GM18511 (cell line): ENCODE measurements at regions not wholly inside any gene's neighbourhood (a gene's known extent, or its start where the extent isn't known, plus 50 kb on each side); places are given as distances from the start of the nearest gene placed in this dataset.
"Not testable (repeated sequence)": the region's sequence is repeated elsewhere in the genome, so short reads cannot be mapped to it uniquely, and the experiment has no call there.

Experiments used
- ATAC-seq: cut with Tn5 transposase; IDR thresholded peaks from one replicate; pipeline ENCODE4 v1.9.1; 2021; ENCODE audit warnings: mild to moderate bottlenecking, moderate library complexity; ENCODE audit not compliant: unreplicated experiment

DNA sequence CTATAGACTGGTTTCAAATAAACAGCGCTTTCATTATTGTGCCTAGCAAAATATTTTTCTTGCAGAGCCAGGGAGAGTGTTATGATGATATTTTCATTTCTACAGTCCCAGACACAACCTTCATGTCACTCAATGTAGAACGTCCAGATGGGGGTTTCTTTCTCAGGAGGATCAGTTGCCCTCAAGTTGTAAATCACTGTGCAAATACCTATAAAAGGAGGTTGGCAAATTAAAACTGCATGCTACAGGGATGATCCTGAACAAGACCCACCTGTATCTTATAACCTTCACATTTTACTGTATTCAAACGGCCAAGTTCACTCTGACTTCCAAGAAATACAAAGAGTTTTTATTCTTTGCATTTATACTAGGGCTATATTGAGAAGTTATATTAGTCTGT is 486.0 kb downstream of the EDEM1 start:
- no peak for ATAC-seq

DNA sequence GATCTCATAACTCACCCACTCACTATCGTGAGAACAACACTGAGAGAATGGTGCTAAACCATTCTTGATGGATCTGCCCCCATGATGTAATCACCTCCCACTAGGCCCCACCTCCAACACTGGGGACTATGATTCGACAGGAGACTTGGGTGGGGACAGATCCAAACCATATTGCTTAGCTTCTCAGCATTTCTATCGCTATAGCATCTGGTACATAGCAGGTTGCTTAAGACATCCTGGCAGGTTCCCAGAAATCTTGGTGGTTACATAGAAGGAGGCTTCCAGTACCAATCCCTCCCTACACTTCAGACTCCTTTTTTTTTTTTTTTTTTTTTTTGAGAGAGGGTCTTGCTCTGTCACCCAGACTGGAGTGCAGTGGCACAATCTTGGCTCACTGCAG is 487.8 kb downstream of the EDEM1 start:
- ATAC-seq = no peak

DNA sequence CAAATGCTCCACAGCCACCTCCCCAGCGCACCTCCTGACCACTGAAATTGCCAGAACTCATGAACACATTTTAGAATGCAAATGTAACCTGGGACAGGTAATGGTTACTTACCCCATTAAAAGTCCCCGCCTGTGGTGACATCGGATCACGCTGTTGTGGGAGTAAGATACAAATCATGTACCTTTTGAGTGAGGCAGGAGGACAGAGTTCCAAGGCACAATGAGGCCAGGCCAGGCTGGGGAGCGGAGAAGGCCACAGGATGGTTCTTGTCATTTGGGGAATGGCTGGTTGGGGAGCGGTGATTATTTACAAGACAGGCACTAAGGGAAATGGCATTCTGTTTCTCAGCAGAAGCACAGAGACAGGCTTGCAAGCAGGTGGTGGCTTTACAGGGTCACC is 490.0 kb downstream of the EDEM1 start:
- no peak for ATAC-seq

DNA sequence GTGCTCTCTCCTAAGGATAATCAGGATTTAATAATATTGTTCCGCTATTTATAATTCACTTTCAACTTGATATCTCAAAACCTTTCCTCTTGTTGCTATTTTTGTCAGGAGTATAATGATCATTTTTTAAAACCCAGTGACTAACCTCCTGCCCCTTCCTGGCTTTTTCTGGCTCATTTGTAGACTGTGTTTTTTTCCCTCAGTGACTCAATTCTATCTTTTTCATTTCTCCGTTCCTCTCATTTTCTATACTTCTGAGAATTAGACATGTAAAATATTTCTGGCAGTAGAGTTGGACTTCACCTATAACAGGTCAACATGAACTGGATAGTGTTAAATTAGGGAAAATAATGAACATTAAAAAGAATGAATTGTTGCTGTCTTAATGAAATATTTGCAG is 490.7 kb downstream of the EDEM1 start:
- no peak for ATAC-seq

DNA sequence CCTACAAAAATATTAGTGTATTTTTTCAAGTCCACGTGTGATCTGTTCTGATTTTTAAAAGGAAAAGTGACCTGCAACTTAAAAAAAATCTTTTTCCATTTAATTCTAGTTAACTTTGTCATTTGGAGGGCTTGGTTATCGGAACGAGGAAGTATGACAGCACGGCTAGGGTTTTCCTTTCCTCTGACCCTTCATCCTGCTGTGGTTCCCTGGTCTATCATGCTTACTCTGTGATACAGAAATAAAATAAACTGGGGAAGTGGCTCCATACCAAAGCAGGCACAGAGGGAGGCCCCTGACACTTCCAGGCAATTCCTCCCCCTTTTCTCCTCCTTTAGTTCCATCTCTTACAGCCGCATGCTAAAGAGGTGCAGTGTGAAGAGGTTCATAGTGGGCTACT is 491.3 kb downstream of the EDEM1 start:
- no peak for ATAC-seq

DNA sequence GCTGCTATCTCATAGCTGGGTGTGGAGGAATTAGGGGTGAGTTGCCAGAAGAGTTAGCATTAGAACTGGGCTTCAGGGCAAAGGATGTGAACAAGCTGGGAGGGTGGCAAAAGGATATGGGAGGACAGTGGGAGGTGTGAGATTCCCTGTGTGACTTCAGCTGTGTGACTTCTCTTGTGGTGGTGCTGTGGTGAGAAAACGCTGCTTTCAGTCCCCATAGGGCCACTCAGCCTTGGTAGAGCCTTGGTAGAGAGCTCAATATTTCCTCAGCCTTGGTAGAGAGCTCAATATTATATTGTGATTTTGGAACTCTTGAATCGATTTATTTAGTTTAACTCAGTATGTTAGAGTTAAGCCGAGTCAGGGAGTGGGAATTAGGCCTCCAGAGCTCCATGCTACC is 499.7 kb downstream of the EDEM1 start:
- no peak for ATAC-seq

DNA sequence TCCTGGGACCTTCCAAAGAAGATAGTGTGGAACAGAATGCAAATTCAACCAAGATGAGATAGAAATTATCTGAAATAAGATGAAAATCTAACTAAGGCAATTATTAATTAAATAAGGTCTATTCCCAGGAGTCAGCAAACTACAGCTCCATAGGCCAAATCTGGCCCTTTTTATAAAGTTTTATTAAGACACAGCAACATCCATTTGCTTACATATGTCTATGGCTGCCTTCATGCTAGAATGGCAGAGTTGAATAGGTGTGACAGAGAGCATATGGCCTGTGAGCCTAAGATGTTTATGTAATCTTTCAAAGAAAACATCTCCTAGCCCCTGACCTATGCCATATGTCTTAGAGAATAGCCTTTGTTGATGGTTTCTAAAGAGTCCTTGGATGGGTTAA is 503.0 kb downstream of the EDEM1 start:
- ATAC-seq = no peak

DNA sequence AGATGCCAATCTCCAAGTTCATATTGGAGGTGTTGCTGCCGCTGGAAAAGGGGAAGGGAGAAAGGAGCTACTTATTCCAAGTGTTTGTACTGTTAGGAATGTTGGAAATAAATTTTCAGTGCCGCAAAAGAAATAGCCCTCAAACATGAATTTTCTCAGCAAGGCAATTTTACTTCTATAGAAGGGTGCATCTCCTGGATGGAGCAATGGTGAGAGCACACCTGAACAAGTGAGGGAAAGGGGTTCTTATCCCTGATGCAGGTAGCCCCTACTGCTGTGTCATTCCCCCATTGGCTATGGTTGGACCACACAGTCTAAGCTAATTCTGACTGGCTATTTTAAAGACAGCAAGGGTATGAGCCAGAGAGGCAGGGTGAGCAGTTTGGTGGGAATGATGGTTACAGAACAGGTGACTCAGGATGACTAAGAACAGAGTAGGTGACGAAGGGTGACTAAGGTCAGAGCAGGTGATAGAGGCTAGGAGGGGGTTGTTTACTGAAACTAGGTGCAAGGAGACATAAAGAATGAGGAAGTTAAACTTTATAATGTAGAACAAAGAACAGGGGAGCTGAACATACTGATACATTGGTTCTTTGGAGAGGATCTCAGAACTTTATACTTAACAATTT is 503.5 kb downstream of the EDEM1 start:
- no peak for ATAC-seq

DNA sequence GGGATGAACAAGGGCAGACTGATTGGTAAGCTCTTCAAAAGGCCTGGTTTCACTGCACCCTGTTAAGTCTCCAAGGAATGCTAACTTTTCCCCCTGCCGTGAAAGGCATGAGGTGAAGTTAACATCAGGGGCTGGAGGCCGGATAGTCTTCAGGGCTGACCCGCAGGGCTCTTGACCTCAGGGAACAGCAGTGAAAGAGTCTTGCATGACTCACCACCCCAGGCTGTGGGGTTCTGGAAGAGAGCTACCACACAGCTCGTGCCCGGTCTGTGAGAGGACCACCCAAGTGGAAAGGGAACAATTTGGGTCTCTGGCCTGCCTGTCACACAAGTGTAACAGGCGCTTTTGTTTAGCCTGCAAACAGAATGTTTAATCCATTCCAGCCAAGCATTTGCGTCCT is 504.9 kb downstream of the EDEM1 start:
- ATAC-seq = no peak

DNA sequence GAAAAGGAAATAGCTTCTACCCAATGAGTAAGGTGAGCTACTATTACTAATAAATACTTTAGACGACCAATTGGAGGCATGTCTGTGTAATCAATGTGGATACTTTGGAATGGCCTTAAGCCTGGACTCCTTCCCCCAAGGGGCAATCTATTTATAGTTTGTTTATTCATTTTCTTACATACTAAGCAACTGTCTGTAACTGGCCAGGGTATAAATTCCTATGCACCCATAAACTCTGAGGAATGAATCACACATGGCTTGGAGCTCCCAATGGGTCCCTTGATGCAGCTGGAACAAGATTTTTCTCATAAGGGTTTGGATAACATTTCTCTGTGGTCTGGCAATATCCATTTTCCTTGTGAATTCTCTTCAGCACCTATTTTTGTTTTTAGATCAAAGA is 506.8 kb downstream of the EDEM1 start:
- no peak for ATAC-seq

DNA sequence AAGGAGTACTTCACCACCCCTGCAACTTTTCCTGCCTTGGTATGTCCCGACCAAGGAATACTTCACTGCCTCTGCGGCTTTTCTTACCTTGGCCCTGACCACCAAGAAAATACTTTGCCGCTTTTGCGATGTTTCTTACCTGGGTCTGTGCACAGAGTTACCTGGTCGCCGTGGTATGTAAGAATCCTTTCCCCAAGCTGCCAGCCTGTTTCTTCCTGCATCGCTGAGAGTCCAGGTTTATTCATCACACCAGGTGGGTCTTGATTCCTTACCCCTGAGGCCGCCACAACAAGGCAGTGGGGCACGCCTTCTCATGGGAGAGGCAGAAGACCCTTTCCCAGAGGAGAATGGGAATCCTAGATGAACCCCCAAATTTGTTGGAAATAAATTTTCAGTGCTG is 511.3 kb downstream of the EDEM1 start:
- ATAC-seq = no peak

DNA sequence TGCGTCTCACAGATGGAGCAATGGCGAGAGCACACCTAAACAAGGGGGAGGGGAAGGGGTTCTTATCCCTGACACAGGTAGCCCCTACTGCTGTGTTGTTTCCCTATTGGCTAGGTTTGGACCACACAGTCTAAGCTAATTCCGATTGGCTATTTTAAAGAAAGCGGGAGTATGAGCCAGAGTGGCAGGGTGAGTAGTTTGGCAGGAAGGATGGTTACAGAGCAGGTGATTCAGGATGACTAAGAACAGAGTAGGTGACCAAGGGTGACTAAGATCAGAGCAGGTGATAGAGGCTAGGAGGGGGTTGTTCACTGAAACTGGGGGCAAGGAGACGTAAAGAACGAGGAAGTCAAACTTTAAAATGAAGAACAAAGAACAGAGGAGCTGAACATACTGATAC is 511.8 kb downstream of the EDEM1 start:
- ATAC-seq = no peak

DNA sequence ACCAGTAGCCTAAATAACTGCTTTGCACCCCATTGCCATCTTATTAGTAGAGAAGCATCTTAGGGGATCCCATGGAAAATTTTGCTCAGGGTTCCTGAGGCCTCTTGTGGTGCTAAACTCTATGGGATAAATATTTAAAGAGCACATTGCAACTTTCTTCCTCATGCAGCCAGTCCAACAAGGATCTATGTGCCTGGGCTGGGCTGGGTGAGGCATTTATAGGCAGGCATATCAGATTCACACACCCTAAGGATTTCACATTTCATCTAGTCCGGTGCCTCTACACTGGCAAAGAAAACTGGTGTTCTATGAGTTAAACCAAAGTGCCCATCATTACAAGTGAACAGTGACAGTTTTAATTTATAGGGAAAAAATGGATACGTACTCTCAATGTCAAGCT is 512.3 kb downstream of the EDEM1 start:
- ATAC-seq = no peak

DNA sequence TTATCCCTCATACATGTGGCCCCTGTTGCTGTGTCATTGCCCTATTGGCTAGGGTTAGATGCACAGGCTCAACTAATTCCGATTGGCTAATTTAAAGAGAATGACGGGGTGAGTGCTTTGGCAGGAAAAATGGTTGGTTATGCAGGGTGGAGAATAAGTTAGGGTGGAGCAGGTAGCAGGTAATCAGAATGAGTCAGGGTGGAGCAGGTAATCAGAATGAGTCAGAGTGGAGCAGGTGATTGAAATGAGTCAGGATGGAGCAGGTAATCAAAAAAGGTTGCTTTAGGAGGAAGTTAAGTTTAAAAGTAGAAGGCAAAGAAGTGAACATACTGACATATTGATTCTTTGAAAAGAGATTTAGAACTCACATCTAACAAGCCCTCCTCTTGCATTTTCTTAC is 513.5 kb downstream of the EDEM1 start:
- not testable (repeated sequence) for ATAC-seq

DNA sequence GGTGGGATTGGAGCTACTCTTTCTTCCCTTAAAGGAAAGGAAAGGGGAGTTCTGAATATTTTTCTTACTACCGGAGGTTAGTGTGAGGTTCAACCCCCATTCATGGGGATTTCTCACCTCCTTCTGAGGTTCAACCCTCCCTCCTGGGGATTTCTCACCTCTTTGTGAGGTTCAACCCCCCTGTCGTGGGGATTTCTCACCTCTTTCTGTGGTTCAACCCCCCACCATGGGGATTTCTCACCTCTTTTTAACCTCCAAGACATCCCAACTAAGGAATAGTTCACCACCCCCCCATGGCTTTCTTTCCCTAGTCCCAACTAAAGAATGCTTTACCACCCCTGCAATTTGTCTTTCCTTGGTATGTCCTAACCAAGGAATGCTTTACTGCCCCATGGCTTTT is 520.3 kb downstream of the EDEM1 start:
- ATAC-seq = no peak

DNA sequence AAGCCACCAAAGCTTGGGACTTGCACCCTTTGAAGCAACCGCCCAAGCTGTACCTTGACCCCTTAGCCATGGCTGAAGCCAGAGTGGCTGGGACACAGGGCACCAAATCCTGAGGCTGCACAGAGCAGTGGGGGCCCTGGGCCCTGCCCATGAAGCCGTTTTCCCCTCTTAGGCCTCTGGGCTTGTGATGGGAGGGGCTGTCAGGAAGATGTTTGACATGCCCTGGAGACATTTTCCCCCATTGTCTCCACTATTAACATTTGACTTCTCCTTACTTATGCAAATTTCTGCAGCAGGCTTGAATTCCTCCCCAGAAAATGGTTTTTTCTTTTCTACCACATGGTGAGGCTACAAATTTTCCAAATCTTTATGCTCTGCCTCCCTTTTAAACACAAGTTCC is 522.2 kb downstream of the EDEM1 start:
- no peak for ATAC-seq

DNA sequence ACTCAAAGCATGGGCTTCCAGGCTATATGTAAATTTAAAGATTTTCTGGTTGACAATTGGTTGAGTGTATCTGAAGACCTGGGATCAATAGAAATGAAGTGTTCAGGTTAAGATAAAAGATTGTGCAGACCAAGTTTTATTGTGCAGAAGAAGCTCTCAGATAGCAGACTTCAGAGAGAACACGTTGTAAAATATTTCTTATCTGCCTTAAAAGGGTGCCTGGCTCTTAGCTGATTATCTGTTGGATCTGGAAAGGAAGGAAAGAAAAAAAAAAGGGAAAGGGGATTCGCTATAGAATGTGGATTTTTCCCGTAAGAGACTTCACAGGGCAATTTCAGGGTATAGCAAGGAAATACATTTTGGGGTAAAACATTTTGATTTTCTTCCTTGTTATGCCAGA is 523.2 kb downstream of the EDEM1 start:
- no peak for ATAC-seq

DNA sequence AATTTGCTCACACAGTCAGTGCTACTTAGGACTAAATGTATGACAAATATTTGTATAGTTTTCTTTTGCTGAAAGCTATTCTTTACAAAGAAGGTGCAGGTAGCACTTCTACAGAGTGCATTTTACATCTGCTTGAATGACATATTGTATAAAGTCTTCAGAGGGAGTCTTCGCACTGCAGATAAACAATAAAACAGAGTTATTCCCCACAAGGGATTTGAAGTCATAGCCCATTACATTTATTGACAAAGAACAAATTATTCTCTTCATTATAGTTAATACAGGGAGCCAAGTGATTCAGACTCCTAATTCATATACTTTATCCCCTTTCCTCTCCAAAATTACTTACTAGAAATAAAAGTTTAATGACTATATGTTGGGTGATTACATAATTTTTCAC is 529.7 kb downstream of the EDEM1 start:
- no peak for ATAC-seq

DNA sequence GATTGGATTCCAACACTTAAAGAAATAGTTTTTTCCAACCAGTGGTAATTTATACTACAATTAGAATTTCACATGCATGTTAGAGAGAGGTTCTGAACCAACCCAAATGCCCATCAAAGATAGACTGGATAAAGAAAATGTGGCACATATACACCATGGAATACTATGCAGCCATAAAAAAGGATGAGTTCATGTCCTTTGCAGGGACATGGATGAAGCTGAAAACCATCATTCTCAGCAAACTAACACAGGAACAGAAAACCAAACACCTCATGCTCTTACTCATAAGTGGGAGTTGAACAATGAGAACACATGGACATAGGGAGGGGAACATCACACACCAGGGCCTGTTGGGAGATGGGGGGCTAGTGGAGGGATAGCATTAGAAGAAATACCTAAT is 532.2 kb downstream of the EDEM1 start:
- not testable (repeated sequence) for ATAC-seq

DNA sequence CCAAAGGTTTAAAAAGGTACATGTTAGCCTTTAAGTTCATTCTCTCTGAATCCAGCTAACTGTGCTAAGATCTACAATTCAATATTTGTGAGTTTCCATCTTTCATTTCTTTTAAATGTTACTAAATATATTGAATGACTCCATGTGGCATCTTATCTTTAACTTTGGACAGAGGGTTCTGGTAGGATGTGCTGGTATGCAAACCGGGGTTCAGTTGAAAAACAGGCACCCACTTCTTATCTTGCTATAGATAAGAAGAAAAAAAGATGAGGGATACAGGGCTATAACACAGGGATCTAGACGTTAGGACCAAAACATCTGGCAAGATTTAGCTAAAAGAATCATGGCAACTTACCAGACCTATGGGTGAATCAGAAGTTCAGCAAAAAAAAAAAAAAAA is 538.3 kb downstream of the EDEM1 start:
- no peak for ATAC-seq

DNA sequence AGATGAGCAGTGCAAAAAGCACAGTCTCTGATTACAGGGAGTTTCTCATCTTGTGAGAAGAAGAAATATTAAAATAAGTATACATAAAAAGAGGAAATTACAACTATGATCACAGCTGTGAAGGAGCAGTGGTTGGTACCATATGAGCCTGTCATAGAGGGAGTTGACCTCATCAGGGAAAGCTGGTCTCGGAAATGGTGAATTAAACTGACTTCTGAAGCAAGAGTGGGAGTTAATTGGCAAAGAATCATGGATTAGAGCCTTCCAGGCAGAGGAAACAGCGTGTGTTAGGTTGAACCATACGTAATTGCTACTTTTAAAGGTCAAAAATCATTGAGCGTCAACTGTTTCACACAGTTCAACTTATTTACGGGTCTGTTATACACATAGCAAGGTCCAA is 539.1 kb downstream of the EDEM1 start:
- ATAC-seq = no peak

DNA sequence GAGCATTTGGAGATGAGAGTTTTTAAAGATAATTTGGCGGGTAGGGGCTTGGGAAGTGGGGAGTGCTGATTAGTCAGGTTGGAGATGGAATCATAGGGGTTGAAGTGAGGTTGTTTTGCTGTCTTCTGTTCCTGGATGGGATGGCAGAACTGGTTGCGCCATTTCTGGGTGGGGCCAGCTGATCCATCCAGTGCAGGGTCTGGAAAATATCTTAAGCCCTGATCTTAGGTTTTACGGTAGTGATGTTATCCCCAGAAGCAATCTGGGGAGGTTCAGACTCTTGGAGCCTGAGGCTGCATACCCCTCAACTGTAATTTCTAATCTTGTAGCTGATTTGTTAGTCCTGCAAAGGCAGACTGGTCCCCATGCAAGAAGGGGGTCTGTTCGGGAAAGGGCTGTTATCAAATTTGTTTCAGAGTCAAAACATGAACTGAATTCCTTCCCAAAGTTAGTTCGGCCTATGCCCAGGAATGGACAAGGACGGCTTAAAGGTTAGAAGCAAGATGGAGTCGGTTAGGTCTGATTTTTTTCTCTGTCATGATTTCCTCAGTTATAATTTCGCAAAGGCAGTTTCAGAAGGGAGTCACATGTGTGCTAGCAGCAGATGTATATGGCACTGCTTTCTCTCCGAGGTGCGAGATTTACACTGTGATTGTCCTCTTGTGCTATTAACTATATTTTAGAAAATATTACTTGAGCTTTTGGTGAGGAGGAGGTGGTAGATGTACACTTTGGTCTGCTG is 540.4 kb downstream of the EDEM1 start:
- no peak for ATAC-seq

DNA sequence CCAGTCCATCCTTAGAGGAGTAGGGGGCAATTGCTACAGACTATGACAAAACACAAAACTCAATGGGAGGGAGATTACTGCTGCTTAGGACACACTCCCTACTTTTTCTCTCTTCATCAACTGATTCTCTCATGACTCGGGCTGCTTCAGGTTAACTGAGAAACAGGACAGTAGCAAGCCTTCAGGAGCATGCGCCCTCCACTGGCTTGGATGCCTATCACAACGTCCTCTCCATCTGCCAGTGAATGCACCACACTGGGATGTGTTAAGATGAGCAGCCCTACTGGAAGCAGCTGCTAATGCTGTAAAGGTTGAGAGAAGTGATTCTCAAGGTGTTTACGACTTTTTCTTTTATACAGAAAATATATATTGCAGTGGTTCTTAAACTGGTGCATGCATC is 542.3 kb downstream of the EDEM1 start:
- no peak for ATAC-seq
